ENCODE measurements at regions not wholly inside any gene's neighbourhood (a gene's known extent, or its start where the extent isn't known, plus 50 kb on each side); places are given as distances from the start of the nearest gene placed in this dataset.

GRCh38 chr17:72372185-72372584 lies 251.4 kb downstream of the SOX9 start:
- DNase-seq = peak; percentile 49

- DNase-seq = peak; percentile 21
These were observed 253.3 kb downstream of the SOX9 start for GRCh38 chr17:72373910-72374741.

DNA sequence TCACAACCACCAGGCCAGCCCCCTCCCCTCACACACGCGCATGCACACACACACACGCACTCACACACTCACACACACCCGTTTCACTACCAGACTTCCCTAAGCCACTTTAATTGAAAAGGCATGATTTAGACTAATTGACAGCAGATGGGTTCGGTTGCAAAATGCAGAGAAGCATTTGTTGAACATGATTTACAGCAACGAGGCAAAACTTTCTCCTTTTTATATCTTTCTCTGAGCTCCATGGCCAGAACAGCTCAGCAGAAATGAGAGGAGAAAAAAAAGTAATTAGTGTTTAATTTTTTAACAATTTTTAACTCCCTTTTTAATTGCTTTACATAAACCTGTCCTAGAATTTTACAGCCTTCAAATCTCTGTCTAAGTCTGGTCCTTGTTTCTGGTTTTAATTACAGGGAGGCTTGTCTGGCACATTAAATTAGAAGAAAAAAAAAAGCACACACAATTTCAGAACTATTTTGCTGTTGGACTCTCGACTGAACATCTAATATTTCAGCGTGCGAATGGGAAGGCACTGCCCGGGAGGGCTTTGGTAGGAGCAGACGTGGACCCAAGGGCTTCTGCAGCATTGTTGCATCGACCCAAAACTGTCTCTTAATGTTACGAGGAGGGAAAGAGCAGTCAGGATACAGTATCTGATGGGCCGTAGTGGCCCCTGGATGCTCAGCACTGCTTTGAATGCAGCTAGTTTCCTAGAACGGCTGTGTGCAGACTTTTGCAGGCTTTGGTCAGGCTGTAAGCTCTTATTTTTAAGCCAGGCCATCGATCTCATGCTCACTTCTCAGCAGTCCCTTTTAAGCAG lies 255.9 kb downstream of the SOX9 start:
- peak; percentile 26 for DNase-seq

- DNase-seq = no peak
These were observed 257.9 kb downstream of the SOX9 start for GRCh38 chr17:72378414-72379390.

- no peak for DNase-seq
These were observed 258.7 kb downstream of the SOX9 start for GRCh38 chr17:72379516-72379915.

DNA sequence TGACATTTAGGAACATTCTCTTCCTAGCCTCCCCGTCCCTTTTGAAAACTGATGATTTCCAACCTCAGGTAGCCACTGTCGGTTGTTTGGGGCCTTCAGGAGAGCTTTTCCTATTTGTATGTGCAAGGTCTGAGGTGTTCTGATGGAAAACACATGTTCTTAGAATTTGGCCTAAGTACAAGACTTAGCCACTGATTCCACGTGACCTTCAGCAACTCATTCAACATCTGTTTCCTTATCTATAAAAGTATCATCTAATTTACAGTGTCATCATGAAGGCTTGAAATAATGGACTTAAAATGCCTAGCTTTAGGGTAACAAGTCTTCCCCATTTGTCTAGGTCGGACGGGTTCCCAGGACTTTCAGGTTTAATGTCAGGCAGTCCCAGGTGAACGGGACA lies 259.3 kb downstream of the SOX9 start:
- no peak for DNase-seq

DNA sequence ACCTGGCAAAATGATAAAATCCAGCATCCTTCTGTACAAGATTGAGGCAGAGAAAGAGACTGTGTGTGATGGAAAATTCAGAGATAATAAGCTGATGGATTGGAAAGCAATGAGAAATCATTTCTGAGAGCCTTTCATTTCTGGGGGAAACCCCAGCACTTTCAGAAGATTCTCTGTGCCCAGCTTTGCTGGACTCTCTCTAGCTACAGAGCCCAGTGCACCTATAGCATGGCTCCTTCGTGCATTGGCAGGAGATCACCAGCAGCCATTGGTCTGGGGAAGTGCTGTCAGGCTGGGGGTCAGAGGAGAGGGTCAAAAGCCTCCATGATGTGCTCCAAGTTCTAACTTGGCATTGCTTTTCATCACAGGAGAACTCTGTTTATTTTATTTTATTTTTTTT lies 259.9 kb downstream of the SOX9 start:
- DNase-seq = no peak

DNA sequence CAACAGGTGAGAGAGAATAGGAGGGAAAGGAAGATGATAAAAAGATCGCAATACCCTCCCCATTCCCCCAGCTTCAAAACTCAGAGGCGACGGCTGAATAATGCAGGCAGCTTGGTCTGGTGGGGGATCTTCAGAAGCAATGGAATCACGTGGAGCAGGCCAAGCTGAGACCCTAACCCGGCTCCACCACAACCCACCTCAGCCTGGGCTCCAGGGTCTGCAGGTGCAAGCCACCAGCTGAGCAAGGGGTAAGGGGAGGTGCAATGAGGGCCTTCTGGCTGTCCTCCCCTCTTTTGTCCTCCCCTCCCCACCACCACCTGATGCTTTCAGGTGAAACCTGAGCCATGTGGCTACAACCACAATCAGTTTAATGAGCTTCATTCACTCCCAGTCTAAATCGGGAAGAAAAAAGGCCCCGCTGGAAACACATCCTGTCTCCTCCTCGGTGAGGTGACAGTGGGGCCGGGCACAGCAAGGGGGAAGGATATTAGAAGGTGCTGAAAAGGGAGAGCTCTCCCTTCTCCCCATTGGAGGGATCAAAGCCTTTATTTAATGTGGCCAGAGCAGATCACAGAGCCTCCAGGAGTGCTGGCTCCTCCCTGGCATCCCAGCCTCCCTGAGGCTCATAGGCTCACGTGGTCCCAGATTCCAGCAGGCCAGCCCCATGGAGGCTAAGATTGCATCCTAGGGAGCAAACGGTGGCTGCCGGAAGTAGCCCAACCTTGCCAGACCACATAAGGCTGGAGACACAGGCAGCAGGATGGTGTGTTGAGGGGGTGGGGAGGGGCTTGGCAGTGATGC lies 261.0 kb downstream of the SOX9 start:
- DNase-seq = no peak

DNA sequence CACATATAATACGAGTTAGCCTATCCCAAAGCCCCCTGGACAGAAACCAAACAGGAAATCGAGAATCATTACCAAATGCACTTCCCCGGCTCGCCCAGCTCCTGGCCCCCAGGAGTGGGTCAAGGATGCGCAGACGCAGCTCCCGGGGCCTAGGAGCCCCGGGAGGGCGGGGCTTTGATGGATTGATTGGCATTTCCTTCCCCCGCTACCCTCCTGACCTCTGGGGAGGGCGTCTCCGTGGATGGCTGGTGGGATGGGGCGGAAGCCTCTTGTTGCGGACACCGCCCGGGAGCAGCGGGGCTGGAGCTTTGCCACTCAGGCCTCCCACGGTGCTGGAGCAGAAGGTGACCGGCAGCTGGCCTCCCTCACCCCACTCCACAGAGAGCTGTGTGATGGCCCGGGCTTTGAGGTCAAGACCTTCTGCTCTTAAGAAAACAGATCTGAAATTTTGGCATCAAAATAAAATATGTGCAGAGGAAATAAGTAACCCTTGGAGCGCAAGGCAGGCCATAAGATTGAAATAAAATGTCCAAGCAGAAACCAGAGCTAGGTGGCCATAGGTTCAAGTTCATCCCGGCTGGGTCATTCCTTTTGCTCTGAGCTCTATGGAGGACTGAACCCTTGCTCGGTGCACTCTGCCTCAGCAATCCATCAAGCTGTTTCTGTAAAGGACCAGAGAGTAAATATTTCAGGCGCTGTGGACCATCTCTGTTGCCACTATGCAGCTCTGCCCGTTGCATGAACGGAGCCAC lies 262.3 kb downstream of the SOX9 start:
- no peak for DNase-seq

DNA sequence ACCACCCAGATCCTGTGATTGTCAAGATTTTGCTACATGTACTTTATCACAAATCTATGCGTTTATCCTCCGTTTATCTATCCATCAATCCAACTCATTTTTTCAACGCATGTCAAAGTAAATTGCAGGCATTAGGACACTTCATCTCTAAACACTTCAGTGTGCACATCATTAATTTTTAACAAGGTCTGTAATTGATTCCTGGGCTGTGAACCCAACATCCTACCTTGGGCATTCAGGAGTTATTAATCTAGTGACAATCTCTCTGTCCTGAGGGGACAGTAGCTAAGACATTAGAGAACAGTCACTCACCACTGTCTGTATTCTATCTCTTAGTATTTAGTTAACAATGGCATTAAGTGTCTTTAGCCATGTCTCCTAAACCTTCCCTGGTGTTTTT lies 264.7 kb downstream of the SOX9 start:
- DNase-seq = no peak

GRCh38 chr17:72386173-72386572 lies 265.4 kb downstream of the SOX9 start:
- peak; percentile 59 for DNase-seq

- DNase-seq = no peak
These were observed 265.9 kb downstream of the SOX9 start for GRCh38 chr17:72386619-72387237.

DNA sequence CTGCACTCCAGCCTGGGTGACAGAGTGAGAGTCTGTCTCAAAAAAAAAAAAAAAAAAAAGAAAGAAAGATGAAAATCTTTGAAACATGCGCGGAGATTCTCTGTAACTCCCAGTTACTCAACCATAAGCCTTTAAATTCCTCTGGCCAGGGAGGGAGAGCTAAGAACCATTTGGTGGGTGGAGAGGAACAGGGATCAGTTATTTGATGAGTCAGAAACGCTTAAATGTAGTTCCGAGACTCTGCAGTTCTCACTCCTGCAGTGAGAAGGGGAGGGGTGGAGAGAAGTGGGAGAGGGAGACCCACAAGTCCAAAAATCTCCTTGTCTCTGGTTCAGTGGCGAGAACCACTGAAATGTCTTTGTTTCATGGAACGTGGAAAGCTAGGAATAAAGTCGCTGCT lies 266.7 kb downstream of the SOX9 start:
- peak; percentile 97 for DNase-seq

DNA sequence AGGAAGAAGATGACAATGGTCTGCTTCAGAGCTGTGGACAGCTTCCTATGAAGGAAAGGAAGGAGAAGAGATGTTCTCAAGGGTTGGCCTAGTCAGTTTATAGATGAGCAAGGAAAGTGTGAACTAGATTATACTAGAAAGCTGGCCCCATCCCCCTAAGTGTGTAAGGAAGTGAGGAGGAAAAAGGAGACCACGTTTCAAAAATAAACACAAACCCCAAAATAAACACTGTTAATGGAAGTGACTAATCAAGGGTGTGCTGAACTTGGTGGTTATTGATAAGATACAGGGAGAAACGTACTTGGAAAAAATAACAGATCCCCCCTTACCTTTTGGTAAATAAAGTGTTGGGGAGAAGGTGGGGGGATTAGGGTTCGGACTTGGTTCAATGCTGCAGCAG lies 267.1 kb downstream of the SOX9 start:
- DNase-seq = peak; percentile 43

DNA sequence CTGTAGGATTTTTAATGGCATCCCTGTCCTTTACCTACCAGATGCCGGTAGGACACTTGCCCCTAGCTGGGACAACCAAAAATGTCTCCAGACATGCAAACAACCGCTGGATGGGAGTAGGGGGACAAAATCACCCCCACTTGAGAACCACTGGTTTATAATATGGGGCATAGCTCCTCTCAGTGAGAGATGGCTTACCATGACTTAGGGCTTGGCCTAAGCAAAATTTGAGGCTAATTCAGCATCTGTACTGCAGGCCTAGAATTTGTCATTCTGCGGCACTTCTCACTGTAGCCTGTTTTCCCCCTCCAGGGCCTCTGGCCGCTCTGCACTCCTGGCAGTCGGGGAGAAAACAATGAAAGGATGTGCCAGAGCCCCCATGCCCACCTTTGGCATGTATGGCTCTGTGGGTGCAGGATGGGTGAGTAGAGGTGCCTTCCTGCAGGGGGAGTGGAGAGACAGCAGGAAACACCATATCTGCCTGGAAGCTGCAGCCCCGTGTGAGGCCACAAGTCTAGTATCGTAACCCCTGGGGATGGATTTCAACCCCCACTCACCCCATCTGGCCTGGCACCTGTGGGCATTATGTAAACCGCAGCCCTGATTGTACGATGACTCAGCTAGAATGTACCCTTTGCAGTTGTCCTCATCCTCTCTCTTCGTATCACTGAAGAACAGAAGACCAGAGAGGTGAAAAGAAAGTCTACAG lies 268.1 kb downstream of the SOX9 start:
- DNase-seq = peak; percentile 73

- DNase-seq = peak; percentile 81
These were observed 270.1 kb downstream of the SOX9 start for GRCh38 chr17:72390675-72391508.

- peak; percentile 94 for DNase-seq
These were observed 271.5 kb downstream of the SOX9 start for GRCh38 chr17:72392056-72393010.

GRCh38 chr17:72393553-72393952 lies 272.7 kb downstream of the SOX9 start:
- DNase-seq = peak; percentile 96

All from HCEC 1CT (cell line).